Transverse colon (tissue), 4 donors: ENCODE measurements at regions not wholly inside any gene's neighbourhood (a gene's known extent, or its start where the extent isn't known, plus 50 kb on each side); places are given as distances from the start of the nearest gene placed in this dataset.

ENCODE experiments used
- CTCF ChIP-seq, 5 experiments: fragments of 200-600 bp in 3 of 5; fragments of 450-650 bp in 2 of 5; sonication (generic) in 3 of 5; IDR thresholded peaks; 1 replicate in 2 of 5; 2 replicates in 3 of 5; pipeline ENCODE4 v1.5.1; 2016 to 2017; ENCODE audit warnings: antibody characterized with exemption in 5 of 5, inconsistent platforms in 3 of 5, mild to moderate bottlenecking in 2 of 5, moderate library complexity in 1 of 5
- EP300 ChIP-seq: sonication (generic); formaldehyde crosslinking; IDR thresholded peaks from one replicate; pipeline ENCODE4 v1.6.1; 2017; ENCODE audit warnings: antibody characterized with exemption, low read depth
- POLR2A ChIP-seq: fragments of 450-650 bp; IDR thresholded peaks from one replicate; pipeline ENCODE4 v1.6.1; 2016; ENCODE audit warnings: antibody characterized with exemption, mild to moderate bottlenecking, moderate library complexity
- POLR2AphosphoS5 ChIP-seq, 3 donors: sonication (generic); formaldehyde crosslinking; IDR thresholded peaks; one replicate each; pipeline ENCODE4 v1.6.1; 2016; ENCODE audit warnings: antibody characterized with exemption in 3 of 3

GRCh38 chr1:38193040-38193439, 146.4 kb upstream of the POU3F1 start:
- no peak for TF ChIP-seq CTCF (IDR thresholded peaks at IDR 0.05)
- no peak for TF ChIP-seq EP300
- no peak for TF ChIP-seq POLR2A
- TF ChIP-seq POLR2AphosphoS5 (IDR thresholded peaks at IDR 0.05), result no peak
